ENCODE measurements at regions not wholly inside any gene's neighbourhood (a gene's known extent, or its start where the extent isn't known, plus 50 kb on each side); places are given as distances from the start of the nearest gene placed in this dataset.
"Not testable (repeated sequence)": the region's sequence is repeated elsewhere in the genome, so short reads cannot be mapped to it uniquely, and the experiment has no call there.

DNA sequence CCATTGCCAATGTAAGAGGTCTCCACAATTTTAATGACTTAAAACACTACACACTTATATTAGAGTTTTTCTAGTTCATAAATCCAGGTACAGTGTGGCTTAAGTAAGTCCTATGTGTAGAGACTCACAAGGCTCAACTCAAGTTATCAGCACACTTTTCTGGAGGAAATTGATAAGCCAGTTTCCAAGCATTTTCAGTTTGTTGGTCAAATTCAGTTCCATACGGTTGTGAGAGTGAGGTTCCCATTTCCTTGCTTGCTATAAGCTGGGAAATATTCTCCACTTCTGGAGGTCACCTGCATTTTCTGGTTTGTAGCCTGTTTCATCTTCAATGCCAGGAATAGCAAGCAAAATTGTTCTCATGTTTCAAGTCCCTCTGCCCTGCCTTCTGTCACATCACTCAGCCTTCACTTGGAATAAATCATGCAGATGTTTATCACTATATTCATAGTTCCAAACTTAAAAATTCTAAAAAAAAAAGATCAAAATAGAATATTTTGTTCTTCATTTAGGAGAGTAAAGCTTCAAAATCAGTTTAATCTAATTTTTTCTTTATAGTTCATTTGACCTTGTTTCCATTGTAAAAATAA, 1137.5 kb upstream of the INTU start:
- DNase-seq = no peak
- in situ Hi-C loops (cut with HindIII; ENCODE audit: low pct_ligation_motif_present, low pct_unique_long_range_greater_than_20kb, low sequenced_read_pairs) = no loop called here

DNA sequence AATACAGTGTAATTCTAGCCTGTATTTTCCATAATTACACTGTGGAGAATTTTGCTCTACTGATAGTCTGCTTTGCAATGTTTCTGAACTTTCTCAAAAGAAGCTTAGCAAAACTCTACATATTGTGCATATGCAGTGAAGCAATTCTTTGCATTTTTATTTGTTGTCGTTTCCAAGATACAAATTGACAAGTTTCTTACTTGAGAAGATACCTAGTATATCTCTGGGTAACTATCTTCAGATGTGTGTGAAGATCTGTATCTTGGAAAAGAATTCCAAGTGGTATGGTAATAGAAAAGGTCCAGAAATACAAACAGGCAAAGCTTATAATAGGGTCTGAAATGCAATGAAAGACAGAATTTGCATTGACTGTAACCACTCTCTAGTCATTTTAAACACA, 1119.8 kb upstream of the INTU start:
- no peak for DNase-seq
- in situ Hi-C loops (cut with HindIII; ENCODE audit: low pct_ligation_motif_present, low pct_unique_long_range_greater_than_20kb, low sequenced_read_pairs) = no loop called here

DNA sequence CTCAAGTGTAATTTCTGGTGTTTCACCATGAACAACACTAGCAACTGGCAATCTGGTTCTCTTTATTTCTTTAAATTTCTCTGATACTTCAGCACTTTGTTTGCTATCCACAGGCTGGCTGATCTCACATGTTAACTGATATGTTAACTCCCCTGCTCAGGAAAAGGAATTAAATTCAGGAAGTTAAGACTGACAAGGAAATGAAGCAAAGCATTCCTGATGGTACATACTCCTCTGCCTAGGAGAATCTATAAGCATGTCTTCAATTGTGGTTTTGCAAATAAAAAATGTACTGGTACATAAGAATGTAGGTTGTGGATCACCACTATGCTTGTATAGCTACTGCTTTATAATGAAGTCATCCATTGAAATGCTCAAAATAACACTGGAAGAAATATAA, 1119.2 kb upstream of the INTU start:
- in situ Hi-C loops (cut with HindIII; ENCODE audit: low pct_ligation_motif_present, low pct_unique_long_range_greater_than_20kb, low sequenced_read_pairs) = no loop called here
- no peak for DNase-seq

DNA sequence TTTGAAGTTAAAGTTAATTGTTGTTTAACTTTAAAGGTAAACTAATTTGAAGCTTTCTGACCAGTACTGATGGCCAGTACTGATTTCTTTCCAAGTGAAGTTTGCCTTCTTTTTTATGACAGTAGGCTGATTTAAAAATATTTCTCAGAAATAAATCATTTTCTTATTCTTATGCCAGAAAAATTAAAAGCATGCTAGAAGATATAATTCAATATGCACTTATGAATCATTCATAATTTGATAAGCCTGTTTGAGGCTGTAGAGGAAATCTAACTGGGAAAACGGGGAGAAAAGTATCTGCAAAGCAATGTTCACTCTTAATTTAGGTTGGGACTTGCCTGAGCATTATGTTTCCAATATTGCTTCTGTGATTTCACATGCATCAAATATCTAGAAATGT, 1112.0 kb upstream of the INTU start:
- in situ Hi-C loops (cut with HindIII; ENCODE audit: low pct_ligation_motif_present, low pct_unique_long_range_greater_than_20kb, low sequenced_read_pairs) = no loop called here
- DNase-seq = no peak

DNA sequence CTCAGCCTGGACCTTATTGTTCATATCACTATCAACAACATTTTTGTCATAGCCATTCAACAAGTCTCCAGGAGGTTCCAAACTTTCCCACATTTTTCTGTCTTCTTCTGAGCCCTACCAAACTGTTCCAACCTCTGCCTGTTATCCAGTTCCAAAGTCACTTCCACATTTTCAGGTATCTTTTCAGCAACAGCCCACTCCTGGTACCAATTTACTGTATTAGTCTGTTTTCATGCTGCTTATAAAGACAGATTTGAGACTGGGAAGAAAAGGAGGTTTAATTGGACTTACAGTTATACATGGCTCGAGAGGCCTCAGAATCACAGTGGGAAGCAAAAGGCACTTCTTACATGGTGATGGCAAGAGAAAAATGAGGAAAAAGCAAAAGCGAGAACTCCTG, 1107.4 kb upstream of the INTU start:
- DNase-seq; in situ Hi-C loops (cut with HindIII; ENCODE audit: low pct_ligation_motif_present, low pct_unique_long_range_greater_than_20kb, low sequenced_read_pairs): not testable (repeated sequence)

DNA sequence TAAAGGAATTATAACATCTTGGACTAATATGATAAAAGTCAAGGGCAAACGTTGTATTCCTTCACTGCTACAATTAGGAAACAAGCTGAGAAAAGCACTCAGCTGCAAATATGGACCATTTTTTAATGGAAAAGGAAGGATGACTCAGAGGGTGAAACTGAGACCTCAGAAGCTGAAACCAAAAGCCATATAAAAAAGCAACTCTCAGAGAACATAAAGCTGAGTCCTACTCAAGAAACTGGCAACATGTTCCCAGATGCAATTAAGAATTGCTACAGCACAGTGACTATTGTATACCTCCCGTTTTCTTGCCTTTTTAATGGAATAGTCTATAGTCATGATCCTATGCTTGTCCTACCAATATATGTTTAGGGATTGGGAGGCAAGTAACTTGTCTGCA, 1106.4 kb upstream of the INTU start:
- no peak for DNase-seq
- in situ Hi-C loops (cut with HindIII; ENCODE audit: low pct_ligation_motif_present, low pct_unique_long_range_greater_than_20kb, low sequenced_read_pairs) = no loop called here

DNA sequence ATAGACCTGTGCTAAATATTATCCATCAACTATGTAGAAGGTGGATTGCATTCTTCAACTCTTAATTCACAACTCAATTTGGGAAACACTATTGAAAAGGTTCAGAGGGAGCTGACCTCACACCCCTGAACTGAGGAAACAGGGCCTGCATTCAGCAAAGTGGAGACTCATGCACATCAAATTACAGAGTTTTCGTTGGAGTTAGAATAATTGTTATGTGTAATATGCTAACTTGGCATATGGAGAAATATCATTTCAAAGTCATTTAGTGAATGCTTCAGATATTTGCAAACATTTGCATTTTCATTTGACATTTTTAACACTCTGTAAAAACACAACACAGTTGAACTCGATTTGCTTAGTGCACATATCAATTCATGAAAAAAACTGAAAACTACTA, 1102.8 kb upstream of the INTU start:
- in situ Hi-C loops (cut with HindIII; ENCODE audit: low pct_ligation_motif_present, low pct_unique_long_range_greater_than_20kb, low sequenced_read_pairs) = no loop called here

DNA sequence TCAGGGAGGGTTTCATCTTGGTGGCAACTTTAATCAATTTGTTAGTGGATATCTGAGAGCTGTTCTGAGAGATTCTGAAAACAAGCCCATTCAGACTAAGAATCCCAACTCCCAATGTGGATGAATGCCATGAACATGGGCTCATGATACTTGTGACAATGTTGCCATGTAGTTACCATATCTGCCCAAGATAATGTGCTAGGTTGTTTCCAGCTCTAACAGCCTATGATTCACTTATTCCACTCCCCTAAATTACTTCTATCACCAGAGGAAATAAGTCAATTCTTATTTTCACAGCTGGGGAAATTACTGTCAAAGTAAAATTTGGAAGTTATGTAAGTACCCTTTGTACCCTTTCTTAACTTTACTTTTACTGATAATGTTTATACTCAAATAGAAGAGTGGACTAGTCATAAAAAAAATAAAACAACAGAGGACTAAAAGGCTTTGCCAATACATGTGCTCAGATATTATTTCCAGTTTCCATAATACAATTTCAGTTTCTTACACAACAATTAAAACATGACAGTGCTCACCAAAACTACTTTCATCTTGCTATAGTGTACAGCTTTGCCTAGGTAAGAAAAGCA, 1101.7 kb upstream of the INTU start:
- DNase-seq = no peak
- in situ Hi-C loops (cut with HindIII; ENCODE audit: low pct_ligation_motif_present, low pct_unique_long_range_greater_than_20kb, low sequenced_read_pairs) = no loop called here

More for the DNA sequence above, 1102.8 kb upstream of the INTU start:
- DNase-seq = no peak

DNA sequence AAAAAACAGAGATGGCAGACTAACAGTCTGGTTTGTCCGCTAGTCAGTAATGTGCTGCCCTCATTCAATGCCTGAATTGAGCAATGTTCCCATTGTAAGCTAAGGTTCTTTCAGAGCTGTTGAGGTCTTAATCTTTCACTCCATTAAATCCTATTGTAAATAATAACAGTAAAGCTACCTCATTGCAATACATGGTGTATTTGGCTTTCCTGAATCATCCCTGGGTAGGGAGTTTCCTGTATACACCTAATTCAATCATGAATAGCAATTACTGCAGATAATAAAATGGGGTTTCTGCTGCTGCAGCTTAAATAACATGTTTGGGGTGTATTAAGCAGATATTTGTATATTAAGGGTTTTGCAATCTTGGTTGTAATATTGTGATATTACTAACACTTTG, 1100.2 kb upstream of the INTU start:
- in situ Hi-C loops (cut with HindIII; ENCODE audit: low pct_ligation_motif_present, low pct_unique_long_range_greater_than_20kb, low sequenced_read_pairs) = no loop called here
- no peak for DNase-seq

DNA sequence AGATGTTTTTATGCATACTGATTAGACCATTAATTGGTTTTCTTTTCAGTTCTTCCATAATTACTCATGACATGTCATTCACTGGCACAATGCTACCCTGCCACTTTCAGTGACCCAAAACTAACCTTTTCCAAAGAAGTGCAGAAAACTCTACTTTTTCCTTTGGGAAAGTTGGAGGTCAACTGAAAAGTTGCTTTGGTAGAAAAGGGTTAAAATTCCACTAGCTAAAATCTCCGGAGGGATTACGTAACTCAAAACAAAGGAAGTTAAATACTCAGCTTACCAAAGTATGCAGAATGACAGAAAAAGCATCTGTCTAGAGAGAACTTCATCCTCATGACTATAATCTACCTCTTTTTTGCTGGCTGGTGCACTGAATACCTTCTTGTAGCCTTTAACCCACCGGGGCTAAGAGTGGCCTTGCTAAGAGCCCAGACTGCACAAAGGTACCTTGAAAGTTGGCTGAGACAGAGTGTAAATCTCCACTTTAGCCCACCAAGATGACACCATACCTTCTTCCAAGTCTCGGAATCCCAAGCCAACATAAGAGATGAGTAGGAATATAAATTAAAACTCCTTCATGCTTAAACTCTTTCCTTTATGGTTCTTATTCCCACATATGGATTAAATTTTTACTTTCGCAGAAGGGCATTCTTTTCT, 1099.5 kb upstream of the INTU start:
- in situ Hi-C loops (cut with HindIII; ENCODE audit: low pct_ligation_motif_present, low pct_unique_long_range_greater_than_20kb, low sequenced_read_pairs) = no loop called here
- DNase-seq = no peak

DNA sequence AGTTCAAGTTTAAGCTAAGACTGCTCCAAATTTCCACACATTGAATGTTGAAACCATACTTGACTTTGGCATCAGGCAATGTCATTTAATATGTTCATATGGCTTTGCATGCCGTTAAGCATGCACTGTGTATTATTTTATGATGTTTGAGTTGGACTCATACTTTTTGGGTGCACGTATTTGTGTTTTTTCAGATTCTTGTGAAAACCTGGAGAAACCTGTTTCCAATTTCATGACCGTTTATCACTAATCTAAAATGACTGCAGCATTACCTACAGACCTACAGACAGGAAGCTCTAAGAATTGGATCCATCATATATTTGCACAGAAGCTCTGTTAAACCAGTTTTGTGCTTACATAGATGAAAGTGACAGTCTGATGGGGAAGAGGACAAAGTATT, 1093.0 kb upstream of the INTU start:
- in situ Hi-C loops (cut with HindIII; ENCODE audit: low pct_ligation_motif_present, low pct_unique_long_range_greater_than_20kb, low sequenced_read_pairs) = no loop called here

DNA sequence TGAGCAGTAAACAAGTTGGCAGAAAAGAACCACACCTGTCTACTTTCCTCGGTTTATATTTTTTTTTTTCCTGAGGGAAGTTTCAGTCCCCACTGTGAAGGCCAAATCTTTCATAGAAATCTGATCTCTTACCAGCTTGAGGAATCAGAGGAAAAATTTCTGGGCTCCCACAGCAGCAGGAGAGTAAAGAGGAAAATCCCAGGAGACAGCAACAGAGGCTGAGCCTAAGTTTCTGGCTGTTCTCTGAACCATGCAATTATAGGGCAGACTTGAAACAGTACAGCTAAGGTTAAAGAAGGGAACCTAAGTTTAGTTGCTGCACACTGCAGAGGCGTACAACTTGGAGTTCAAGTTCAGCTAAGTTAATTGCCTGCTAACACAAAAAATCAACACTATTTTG, 1090.9 kb upstream of the INTU start:
- in situ Hi-C loops (cut with HindIII; ENCODE audit: low pct_ligation_motif_present, low pct_unique_long_range_greater_than_20kb, low sequenced_read_pairs) = no loop called here
- DNase-seq = no peak

More for the DNA sequence above, 1093.0 kb upstream of the INTU start:
- no peak for DNase-seq

DNA sequence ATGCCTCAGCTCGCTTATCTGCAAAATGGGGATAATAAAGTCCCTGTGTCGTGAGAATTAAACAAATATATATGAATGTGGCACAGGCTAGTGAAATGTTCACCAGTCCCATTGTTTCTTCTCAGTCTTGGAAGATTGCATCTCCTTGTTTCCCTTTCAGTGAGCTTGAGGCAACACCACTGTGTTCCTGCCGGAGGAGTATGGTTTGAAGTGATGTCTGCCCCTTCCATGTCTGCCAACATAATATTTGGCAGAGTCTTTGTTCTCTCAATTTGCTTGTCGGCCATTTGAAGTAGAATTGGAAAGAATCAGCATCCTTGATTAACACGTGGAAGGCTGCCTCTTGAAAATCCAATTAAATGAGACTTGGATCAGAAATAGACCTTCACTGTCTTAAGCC, 1088.5 kb upstream of the INTU start:
- DNase-seq = no peak
- in situ Hi-C loops (cut with HindIII; ENCODE audit: low pct_ligation_motif_present, low pct_unique_long_range_greater_than_20kb, low sequenced_read_pairs) = no loop called here

DNA sequence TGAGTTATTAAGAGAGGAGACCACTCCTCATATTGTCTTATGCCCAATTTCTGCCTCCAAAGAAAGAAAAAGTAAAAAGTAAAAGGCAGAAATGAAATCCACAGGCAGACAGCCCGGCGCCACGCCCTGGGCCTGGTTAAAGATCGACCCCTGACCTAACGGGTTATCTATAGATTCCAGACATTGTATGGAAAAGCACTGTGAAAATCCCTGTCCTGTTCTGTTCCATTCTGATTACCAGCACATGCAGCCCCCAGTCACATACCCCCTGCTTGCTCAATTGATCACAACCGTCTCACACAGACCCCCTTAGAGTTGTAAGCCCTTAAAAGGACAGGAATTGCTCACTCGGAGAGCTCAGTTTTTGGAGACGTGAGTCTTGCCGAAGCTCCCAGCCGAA, 1086.6 kb upstream of the INTU start:
- in situ Hi-C loops (cut with HindIII; ENCODE audit: low pct_ligation_motif_present, low pct_unique_long_range_greater_than_20kb, low sequenced_read_pairs) = not testable (repeated sequence)

DNA sequence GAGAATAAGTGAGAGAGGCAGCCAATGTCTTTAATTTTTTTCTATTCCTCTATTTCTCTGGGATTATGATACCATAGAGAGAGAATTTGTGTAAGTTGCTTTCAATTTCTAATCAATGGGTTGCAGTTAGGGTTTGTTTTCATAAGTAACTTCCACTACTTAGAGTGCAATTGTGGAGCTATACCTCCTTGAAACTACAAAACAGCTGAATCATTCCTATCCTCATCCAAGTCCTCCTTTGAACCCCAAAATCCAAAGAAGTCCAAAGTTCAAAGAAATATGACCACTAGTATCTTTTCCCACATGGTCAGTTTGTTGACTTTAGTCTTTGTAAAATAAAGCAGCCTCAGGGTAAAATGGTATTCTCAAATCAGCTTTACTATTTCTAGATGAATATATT, 1085.4 kb upstream of the INTU start:
- DNase-seq = no peak
- in situ Hi-C loops (cut with HindIII; ENCODE audit: low pct_ligation_motif_present, low pct_unique_long_range_greater_than_20kb, low sequenced_read_pairs) = no loop called here

More for the DNA sequence above, 1086.6 kb upstream of the INTU start:
- not testable (repeated sequence) for DNase-seq

DNA sequence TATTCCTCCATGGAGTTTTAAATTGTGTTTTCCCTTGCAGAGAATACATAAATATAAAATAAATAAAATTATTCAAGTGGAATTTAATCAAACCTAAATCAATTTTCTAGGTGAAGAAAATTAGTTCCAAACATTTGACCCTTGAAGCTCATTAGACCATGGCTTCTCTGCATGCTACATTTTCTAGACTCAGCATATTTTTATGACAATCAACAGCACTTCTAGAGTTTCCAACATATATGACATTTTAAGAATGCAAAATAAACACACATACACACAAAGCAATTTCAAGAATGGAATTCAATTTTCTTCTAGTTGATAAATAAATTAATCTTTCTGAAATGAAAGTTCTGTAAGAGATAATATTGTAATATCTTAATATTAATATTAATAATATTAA, 1083.9 kb upstream of the INTU start:
- DNase-seq = no peak
- in situ Hi-C loops (cut with HindIII; ENCODE audit: low pct_ligation_motif_present, low pct_unique_long_range_greater_than_20kb, low sequenced_read_pairs) = no loop called here

DNA sequence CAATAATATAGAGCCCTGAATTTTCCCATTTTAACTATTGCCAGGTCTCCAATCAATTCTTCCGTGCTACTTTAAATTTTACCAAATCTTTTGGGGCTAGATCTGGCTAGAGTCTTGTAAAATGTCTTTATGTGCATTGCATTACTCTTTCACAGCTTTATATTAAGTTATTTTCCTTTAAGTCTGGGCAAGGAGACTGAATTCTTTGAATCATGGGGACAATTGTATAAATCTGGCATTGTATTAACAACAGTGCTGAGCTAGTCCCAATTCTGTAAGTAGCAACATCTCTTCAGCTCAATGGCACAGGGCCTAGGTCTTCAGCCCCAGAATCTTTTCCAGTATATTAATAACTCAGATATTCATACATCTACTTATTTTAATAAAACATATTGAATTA, 1080.4 kb upstream of the INTU start:
- in situ Hi-C loops (cut with HindIII; ENCODE audit: low pct_ligation_motif_present, low pct_unique_long_range_greater_than_20kb, low sequenced_read_pairs) = no loop called here

DNA sequence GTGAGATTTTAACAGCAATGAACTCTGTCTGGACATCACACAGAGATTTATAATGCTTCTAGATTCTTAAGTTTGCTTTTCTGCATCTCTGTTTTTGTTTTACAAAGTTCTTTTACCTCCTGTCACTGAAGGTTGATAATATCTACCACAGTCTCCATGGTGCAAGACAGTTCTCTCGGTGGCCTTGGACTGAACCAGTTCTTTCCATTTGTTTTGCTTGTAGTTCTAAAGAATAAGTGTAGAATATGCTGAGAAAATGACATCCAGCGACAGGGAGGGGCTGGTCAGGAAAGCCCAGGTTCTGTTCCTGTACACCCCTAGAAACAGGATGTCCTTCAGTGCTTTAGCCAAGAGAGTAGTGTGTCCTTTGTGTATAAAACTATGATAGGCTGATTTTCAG, 1079.5 kb upstream of the INTU start:
- in situ Hi-C loops (cut with HindIII; ENCODE audit: low pct_ligation_motif_present, low pct_unique_long_range_greater_than_20kb, low sequenced_read_pairs) = no loop called here
- no peak for DNase-seq

More for the DNA sequence above, 1080.4 kb upstream of the INTU start:
- no peak for DNase-seq

DNA sequence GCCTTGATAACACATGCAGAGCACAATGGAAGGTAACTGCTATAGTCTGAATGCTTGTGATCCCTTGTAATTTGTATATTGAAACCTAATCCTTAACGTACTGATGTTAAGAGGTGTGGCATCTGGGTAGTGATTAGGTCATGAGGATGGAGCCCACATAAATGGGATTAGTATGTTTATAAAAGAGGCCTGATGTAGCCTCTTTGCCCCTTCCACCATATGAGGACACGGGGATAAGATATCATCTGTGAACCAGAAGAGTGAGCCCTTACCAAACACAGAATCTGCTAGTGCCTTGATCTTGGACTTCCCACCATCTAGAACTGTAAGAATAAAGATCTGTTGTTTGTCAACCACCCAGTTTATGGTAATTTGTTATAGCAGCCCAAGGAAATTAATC, 1074.2 kb upstream of the INTU start:
- no peak for DNase-seq
- in situ Hi-C loops (cut with HindIII; ENCODE audit: low pct_ligation_motif_present, low pct_unique_long_range_greater_than_20kb, low sequenced_read_pairs) = no loop called here

DNA sequence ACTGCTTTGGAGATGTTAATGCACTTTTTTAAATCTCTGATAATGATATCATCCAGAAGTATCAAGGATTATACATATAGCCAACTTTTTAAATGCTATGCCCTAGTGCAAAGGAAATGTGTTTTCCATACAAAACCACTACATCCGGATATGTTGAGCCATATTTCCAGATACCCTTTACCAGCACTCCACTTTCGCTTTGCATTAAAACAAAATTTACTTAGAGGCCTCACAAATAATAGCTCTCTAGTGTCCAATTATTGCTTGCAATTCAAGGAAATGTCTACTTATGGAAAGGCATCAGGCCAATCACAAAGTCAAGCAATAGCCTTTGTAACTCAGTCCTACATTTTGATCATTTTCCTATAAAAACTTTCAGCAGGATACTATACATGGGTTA, 1072.8 kb upstream of the INTU start:
- in situ Hi-C loops (cut with HindIII; ENCODE audit: low pct_ligation_motif_present, low pct_unique_long_range_greater_than_20kb, low sequenced_read_pairs) = no loop called here
- no peak for DNase-seq
